Mucosa of stomach (tissue), 1 donor: ENCODE measurements at regions not wholly inside any gene's neighbourhood (a gene's known extent, or its start where the extent isn't known, plus 50 kb on each side); places are given as distances from the start of the nearest gene placed in this dataset.
"Not testable (repeated sequence)": the region's sequence is repeated elsewhere in the genome, so short reads cannot be mapped to it uniquely, and the experiment has no call there.

Experiments
- H3K27me3 ChIP-seq: one replicate; pipeline ENCODE4 v1.7.0; 2013; ENCODE audit warnings: mild to moderate bottlenecking, low read length; ENCODE audit not compliant: control insufficient read depth, insufficient read depth
- H3K36me3 ChIP-seq: one replicate; pipeline ENCODE4 v1.7.0; 2013; ENCODE audit warnings: low read length; ENCODE audit not compliant: control insufficient read depth, insufficient read depth
- H3K4me1 ChIP-seq: one replicate; pipeline ENCODE4 v1.7.0; 2013; ENCODE audit warnings: mild to moderate bottlenecking, low read length; ENCODE audit not compliant: control insufficient read depth, insufficient read depth
- H3K4me3 ChIP-seq: one replicate; pipeline ENCODE4 v1.7.0; 2013; ENCODE audit warnings: low read length
- H3K9ac ChIP-seq: one replicate; pipeline ENCODE4 v1.7.0; 2013; ENCODE audit warnings: mild to moderate bottlenecking, low read length, moderate library complexity
- H3K9me3 ChIP-seq: one replicate; pipeline ENCODE4 v1.7.0; 2013; ENCODE audit warnings: mild to moderate bottlenecking, low read length, moderate library complexity; ENCODE audit not compliant: control insufficient read depth
- donor health status: Pancreatic carcinoma.

GRCh38 chr6:2581611-2582010 is 169.1 kb downstream of the MYLK4 start:
- H3K36me3 ChIP-seq = no peaks in the 10 kb centered on the region
- H3K4me3 ChIP-seq = no peak overlapping the region
- no peaks in the 10 kb centered on the region for H3K4me1 ChIP-seq
- no peaks in the 10 kb centered on the region for H3K9me3 ChIP-seq
- H3K27me3 ChIP-seq = no peaks in the 10 kb centered on the region
- no peak overlapping the region for H3K9ac ChIP-seq

GRCh38 chr6:2581011-2581410 is 169.7 kb downstream of the MYLK4 start:
- Histone ChIP-seq H3K9ac (no peak overlapping the region), H3K9me3 (no peaks in the 10 kb centered on the region), H3K4me3 (no peak overlapping the region), H3K27me3 (no peaks in the 10 kb centered on the region), H3K4me1 (no peaks in the 10 kb centered on the region), H3K36me3 (no peaks in the 10 kb centered on the region)

- no peaks in the 10 kb centered on the region for H3K4me1 ChIP-seq
These were observed 170.7 kb downstream of the MYLK4 start for GRCh38 chr6:2579804-2580570.

GRCh38 chr6:2579241-2579761 is 171.4 kb downstream of the MYLK4 start:
- no peak overlapping the region for H3K4me3 ChIP-seq
- no peaks in the 10 kb centered on the region for H3K9me3 ChIP-seq
- H3K36me3 ChIP-seq = no peaks in the 10 kb centered on the region
- H3K9ac ChIP-seq = no peak overlapping the region
- no peaks in the 10 kb centered on the region for H3K27me3 ChIP-seq
- H3K4me1 ChIP-seq = no peaks in the 10 kb centered on the region

More at GRCh38 chr6:2579804-2580570, 170.7 kb downstream of the MYLK4 start:
- Histone ChIP-seq H3K36me3 (no peaks in the 10 kb centered on the region), H3K9me3 (no peaks in the 10 kb centered on the region), H3K27me3 (no peaks in the 10 kb centered on the region), H3K9ac (no peak overlapping the region), H3K4me3 (no peak overlapping the region)

- no peaks in the 10 kb centered on the region for H3K27me3 ChIP-seq
- no peaks in the 10 kb centered on the region for H3K36me3 ChIP-seq
- no peaks in the 10 kb centered on the region for H3K4me1 ChIP-seq
- no peaks in the 10 kb centered on the region for H3K9me3 ChIP-seq
- no peak overlapping the region for H3K9ac ChIP-seq
- no peak overlapping the region for H3K4me3 ChIP-seq
These were observed 172.0 kb downstream of the MYLK4 start for GRCh38 chr6:2578767-2579166.

- Histone ChIP-seq H3K4me1 (no peaks in the 10 kb centered on the region), H3K36me3 (no peaks in the 10 kb centered on the region), H3K4me3 (no peak overlapping the region), H3K9me3 (no peaks in the 10 kb centered on the region), H3K9ac (no peak overlapping the region), H3K27me3 (no peaks in the 10 kb centered on the region)
These were observed 174.2 kb downstream of the MYLK4 start for GRCh38 chr6:2576499-2576898.

GRCh38 chr6:2575236-2575635 is 175.5 kb downstream of the MYLK4 start:
- no peaks in the 10 kb centered on the region for H3K4me1 ChIP-seq
- H3K27me3 ChIP-seq = no peaks in the 10 kb centered on the region
- no peaks in the 10 kb centered on the region for H3K9me3 ChIP-seq
- no peaks in the 10 kb centered on the region for H3K36me3 ChIP-seq
- no peak overlapping the region for H3K4me3 ChIP-seq
- no peak overlapping the region for H3K9ac ChIP-seq

GRCh38 chr6:2569420-2569819 is 181.3 kb downstream of the MYLK4 start:
- not testable (repeated sequence) for H3K9me3 ChIP-seq, H3K4me3 ChIP-seq, H3K4me1 ChIP-seq, H3K27me3 ChIP-seq, H3K36me3 ChIP-seq, H3K9ac ChIP-seq

- H3K9me3 ChIP-seq = no peaks in the 10 kb centered on the region
- H3K27me3 ChIP-seq = no peaks in the 10 kb centered on the region
- H3K4me1 ChIP-seq = peaks cover 8% of the 10 kb centered on the region
- H3K4me3 ChIP-seq = no peak overlapping the region
- no peak overlapping the region for H3K9ac ChIP-seq
- H3K36me3 ChIP-seq = no peaks in the 10 kb centered on the region
These were observed 184.7 kb downstream of the MYLK4 start for GRCh38 chr6:2566048-2566447.

GRCh38 chr6:2565499-2565898 is 185.2 kb downstream of the MYLK4 start:
- no peak overlapping the region for H3K4me3 ChIP-seq
- H3K9me3 ChIP-seq = no peaks in the 10 kb centered on the region
- peaks cover 8% of the 10 kb centered on the region for H3K4me1 ChIP-seq
- no peaks in the 10 kb centered on the region for H3K36me3 ChIP-seq
- no peaks in the 10 kb centered on the region for H3K27me3 ChIP-seq
- no peak overlapping the region for H3K9ac ChIP-seq

GRCh38 chr6:2563635-2564034 is 187.1 kb downstream of the MYLK4 start:
- H3K27me3 ChIP-seq = no peaks in the 10 kb centered on the region
- H3K4me1 ChIP-seq = peaks cover 8% of the 10 kb centered on the region
- no peak overlapping the region for H3K4me3 ChIP-seq
- H3K36me3 ChIP-seq = no peaks in the 10 kb centered on the region
- H3K9ac ChIP-seq = no peak overlapping the region
- H3K9me3 ChIP-seq = no peaks in the 10 kb centered on the region

GRCh38 chr6:2562721-2563451 is 187.8 kb downstream of the MYLK4 start:
- Histone ChIP-seq H3K9me3 (no peaks in the 10 kb centered on the region), H3K36me3 (no peaks in the 10 kb centered on the region), H3K27me3 (no peaks in the 10 kb centered on the region), H3K4me3 (no peak overlapping the region), H3K9ac (no peak overlapping the region), H3K4me1 (peaks cover 8% of the 10 kb centered on the region)
